NCI-H82 treated with DMSO at 0.1 percent for 48 hours (cell line): ENCODE measurements at regions not wholly inside any gene's neighbourhood (a gene's known extent, or its start where the extent isn't known, plus 50 kb on each side); places are given as distances from the start of the nearest gene placed in this dataset.
"Not testable (repeated sequence)": the region's sequence is repeated elsewhere in the genome, so short reads cannot be mapped to it uniquely, and the experiment has no call there.

Experiments used
- DNase-seq: peaks from one replicate; lab custom pipeline; 2025; ENCODE audit not compliant: unreplicated experiment; lab: John Stamatoyannopoulos, UW

- DNase-seq, result no peak
Observed at GRCh38 chr7:51973071-51973470, 656.5 kb upstream of the COBL start.

- no peak for DNase-seq
Observed at GRCh38 chr7:51970961-51971665, 654.5 kb upstream of the COBL start.

- DNase-seq, result no peak
Observed at GRCh38 chr7:51968461-51968860, 651.9 kb upstream of the COBL start.

- no peak for DNase-seq
Observed at GRCh38 chr7:51965454-51965853, 648.8 kb upstream of the COBL start.

DNA sequence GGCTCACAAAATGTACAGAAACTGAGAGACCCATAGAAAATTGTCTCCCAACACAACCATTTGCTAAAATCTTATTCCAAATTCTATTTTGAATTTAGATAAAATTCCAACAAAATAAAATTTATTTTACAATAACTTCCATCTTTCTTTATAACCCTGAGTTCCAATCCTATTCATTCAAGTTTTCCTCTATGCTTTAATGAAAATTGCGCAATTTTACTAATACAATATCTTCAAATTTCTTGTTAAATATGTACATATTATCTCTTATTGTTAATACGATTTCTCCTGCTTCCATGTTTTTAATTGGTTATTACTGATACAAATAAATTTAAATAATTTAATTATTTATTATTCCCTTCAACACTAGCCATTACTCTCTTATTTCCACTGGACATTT, 645.2 kb upstream of the COBL start:
- DNase-seq, result no peak

DNA sequence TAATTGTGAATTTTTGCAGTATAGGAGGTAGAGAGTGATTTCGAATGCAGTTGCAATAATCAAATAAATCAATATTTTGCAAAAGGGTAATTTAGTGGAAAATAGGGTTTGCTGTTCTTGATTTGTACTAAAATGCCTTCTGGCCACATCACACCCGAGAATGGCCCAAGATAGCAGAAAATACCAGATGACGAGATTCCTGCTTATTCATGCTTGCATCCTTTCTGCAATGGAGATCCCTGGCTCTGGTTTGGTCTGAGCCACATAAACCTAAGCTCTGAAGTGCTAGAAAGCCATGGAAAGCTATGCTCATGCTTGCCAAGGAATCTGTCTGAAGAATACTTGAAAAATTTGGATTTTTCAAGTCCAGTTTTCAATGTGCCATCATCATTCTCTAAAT, 634.2 kb upstream of the COBL start:
- no peak for DNase-seq

GRCh38 chr7:51949726-51950644, 633.4 kb upstream of the COBL start:
- DNase-seq, result no peak

- DNase-seq, result no peak
Observed at GRCh38 chr7:51930834-51931233, 614.2 kb upstream of the COBL start.

DNA sequence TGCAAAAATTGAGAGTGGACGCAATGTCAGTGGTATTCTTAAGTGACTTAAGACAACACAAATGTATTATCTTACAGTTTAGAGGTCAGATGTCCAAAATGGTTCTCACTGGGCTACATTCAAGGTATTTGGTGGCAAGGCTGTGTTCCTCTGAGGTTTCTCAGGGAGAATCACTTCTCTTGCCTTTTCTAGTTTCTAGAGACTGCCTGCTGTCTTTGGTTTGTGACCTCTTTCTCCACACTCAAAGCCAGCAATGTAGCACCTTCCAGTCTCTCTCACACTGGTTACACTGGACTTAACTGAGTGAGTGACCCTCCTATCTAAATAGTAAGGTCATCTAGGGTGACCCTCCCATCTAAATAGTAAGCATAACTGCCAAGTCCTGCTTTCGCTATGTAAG, 613.2 kb upstream of the COBL start:
- no peak for DNase-seq

GRCh38 chr7:51927738-51928137, 611.1 kb upstream of the COBL start:
- no peak for DNase-seq

DNA sequence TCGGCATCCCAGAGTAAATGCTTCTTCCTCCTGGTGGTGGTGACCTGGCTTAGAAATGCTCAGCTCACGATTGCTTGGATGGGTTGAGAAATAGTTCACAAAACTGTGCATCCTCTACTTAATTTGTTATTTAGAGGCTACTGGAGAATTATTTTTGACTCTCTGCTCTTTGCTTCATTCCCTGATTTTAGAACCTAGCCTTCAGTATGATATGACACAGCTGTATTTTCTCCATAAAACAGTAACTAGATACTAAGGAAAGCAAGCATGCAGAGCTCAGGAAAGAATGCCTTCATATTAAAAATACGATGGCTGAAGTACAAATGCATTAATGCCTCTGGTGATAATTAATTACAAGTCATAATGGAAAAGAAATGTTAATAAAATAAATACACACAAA, 602.0 kb upstream of the COBL start:
- DNase-seq, result no peak

GRCh38 chr7:51901489-51901840, 584.9 kb upstream of the COBL start:
- no peak for DNase-seq

DNA sequence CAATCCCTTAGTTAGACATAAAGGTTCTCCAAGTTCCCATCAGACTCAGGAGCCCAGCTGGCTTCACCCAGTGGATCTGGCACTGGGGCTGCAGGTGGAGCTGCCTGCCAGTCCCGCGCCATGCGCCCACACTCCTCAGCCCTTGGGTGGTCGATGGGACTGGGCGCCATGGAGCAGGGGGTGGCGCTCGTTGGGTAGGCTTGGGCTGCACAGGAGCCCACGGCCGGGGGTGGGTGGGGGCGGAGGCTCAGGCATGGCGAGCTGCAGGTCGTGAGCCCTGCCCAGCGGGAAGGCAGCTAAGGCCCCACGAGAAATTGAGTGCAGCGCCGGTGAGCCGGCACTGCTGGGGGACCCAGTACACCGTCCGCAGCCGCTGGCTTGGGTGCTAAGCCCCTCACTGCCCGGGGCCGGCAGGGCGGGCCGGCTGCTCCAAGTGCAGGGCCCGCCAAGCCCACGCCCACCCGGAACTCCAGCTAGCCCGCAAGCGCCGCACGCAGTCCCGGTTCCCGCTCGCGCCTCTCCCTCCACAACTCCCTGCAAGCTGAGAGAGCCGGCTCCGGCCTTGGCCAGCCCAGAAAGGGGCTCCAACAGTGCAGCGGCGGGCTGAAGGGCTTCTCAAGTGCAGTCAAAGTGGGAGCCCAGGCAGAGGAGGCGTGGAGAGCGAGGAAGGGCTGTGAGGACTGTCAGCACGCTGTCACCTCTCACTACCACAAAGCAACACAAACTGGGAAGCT, 584.3 kb upstream of the COBL start:
- not testable (repeated sequence) for DNase-seq

DNA sequence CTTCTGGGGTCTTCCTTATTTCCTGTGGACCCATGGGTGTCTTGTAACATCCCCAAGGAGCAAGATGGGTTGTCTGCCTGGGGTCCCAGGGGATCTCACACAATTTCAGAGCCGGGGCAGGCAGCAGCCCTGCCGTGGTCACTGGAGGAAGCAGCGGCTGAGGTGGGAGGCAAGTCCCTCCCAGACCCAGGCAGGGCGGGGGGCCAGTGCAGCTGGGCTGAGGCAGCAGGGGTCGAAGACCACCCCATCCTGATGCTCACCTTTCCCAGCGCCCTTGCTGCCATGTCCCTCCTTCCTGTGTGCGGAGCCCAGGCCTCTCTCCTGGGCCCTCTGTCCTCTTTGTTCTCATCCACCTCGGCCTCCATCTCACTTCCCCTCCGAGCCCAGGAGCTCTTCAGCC, 583.0 kb upstream of the COBL start:
- DNase-seq, result no peak

DNA sequence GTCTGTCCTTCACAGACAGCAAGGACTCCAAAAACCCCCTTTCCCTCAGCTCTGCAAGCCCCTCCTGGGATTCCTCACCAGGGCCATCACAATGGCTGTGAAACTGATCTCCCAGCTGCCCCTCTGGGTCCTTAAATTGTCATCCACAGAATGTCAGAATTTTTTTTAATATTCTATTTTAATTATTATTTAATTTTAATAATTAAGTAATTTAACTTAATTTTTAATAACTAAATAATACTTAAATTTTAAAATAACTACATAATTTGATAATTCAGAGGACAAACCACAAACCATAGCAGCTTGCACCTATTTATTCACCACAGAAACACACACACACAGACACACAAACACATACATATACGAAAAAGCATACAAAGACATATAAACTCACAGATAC, 565.8 kb upstream of the COBL start:
- DNase-seq, result no peak

GRCh38 chr7:51881309-51881708, 564.7 kb upstream of the COBL start:
- DNase-seq, result no peak

DNA sequence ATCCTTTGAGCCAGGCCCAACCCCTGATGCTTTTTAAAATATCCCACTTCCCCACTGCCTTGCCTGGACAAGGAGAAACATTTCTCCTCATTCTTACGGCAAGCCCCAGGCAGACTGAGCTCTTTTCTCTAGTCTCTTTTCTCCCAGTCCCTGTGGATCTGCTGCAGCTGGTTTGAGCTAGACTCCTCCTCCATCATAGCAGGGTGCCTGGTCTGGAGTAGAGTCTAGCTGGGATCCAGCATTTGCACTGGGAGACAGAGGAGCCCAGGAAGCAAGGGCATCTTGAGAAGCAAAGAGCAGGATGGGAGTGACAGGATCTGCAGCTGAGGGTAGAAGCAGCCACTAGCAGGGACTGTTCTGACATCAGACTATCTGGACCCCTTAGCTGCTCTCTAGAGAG, 562.3 kb upstream of the COBL start:
- no peak for DNase-seq

DNA sequence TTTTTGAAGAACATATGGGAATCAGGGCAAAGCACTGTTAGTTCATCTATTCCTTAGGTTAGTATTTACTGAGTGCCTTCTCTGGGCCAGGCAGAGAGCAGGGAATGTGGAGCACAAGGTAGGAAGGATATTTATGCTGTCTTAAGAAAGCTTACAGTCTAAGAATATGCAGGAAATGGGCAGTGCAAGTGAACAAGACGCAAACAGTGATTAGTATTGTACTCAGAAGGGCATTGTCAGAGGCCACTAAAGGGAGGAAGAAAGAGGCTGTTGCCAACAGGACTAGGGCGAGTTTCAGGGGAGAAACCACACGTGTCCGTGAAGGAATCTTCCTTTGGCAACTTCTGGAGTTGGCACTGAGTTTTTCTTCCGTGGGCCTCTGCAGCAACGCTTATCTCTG, 552.8 kb upstream of the COBL start:
- no peak for DNase-seq

DNA sequence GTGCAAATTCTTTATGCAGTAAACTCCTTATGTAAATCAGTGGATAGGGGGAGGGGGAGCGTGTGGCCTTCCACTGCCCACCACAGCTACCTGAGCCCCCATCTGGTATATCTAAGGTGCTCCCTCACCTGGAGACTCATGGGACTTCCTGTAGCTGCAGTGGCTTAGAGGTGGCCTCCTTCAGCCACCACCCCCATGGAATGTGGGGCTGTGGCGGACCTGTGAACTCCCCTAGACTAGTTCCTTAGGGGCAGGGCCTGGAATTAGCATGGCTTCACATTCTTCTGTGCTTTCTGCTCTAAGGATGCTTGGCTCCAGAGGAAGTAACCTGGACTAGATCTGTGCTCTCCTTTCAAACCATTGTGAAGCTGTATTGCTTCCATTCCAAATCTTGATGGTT, 550.5 kb upstream of the COBL start:
- DNase-seq, result no peak

GRCh38 chr7:51860305-51860704, 543.7 kb upstream of the COBL start:
- DNase-seq, result no peak

DNA sequence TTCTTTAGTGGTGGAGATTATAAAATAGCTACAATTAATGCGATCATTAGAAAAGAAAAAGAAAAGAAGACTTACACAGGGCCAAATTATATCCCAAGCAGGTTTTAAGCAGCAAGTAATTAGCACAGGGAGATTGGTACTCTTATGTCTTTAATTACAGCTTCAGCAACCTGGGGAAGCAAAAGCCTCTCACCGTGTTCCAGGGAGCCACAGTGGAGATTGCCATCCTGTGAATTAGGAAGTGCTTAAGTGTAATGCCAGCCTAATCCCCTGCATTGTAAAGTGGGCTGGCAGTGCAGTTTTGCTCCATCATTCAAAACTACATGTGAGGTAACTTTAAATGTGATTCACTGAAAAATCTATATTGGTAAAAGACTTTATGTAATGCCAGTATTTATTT, 533.5 kb upstream of the COBL start:
- DNase-seq, result peak; percentile 9
